Neural progenitor cell (in vitro differentiated cells): ENCODE measurements at regions not wholly inside any gene's neighbourhood (a gene's known extent, or its start where the extent isn't known, plus 50 kb on each side); places are given as distances from the start of the nearest gene placed in this dataset.

Experiments used
- DNase-seq: peaks from one replicate; pipeline ENCODE4 v3.0.0-alpha.2; 2016; ENCODE audit warnings: low spot score
- H2AFZ ChIP-seq: fragments of 200-600 bp; sonication (generic); replicated peaks from 2 replicates; pipeline ENCODE4 v1.6.1; 2016; ENCODE audit warnings: antibody characterized with exemption
- H3F3A ChIP-seq: fragments of 200-600 bp; sonication (generic); 2 replicates; pipeline ENCODE4 v1.6.1; 2016; ENCODE audit warnings: antibody characterized with exemption, low read depth
- H3K27ac ChIP-seq: fragments of 200-600 bp; sonication (generic); 2 replicates; pipeline ENCODE4 v1.5.1; 2016; ENCODE audit warnings: mild to moderate bottlenecking
- H3K27me3 ChIP-seq: fragments of 200-600 bp; sonication (generic); 2 replicates; pipeline ENCODE4 v1.6.1; 2016; ENCODE audit warnings: mild to moderate bottlenecking, moderate library complexity
- H3K36me3 ChIP-seq: fragments of 200-600 bp; sonication (generic); 2 replicates; pipeline ENCODE4 v1.5.1; 2016
- H3K4me1 ChIP-seq: fragments of 200-600 bp; sonication (generic); 2 replicates; pipeline ENCODE4 v1.6.1; 2016; ENCODE audit warnings: mixed run types
- H3K4me2 ChIP-seq: fragments of 200-600 bp; sonication (generic); 2 replicates; pipeline ENCODE4 v1.6.1; 2016
- H3K4me3 ChIP-seq: fragments of 200-600 bp; sonication (generic); 2 replicates; pipeline ENCODE4 v1.5.1; 2016
- H3K79me2 ChIP-seq: fragments of 200-600 bp; sonication (generic); 2 replicates; pipeline ENCODE4 v1.6.1; 2016; ENCODE audit warnings: low read depth
- H3K9ac ChIP-seq: fragments of 200-600 bp; sonication (generic); 2 replicates; pipeline ENCODE4 v1.6.1; 2016
- H3K9me3 ChIP-seq: fragments of 200-600 bp; sonication (generic); 2 replicates; pipeline ENCODE4 v1.5.1; 2016; ENCODE audit warnings: low read depth
- H4K20me1 ChIP-seq: fragments of 200-600 bp; sonication (generic); 2 replicates; pipeline ENCODE4 v1.6.1; 2016; ENCODE audit warnings: low read depth
- H3K27ac Mint-ChIP-seq: 3 replicates; pipeline ENCODE4 v1.8.0; 2021; ENCODE audit warnings: mixed read lengths
- H3K27me3 Mint-ChIP-seq: 2 replicates; pipeline ENCODE4 v1.8.0; 2022; ENCODE audit warnings: low read depth, mild to moderate bottlenecking, inconsistent platforms, moderate library complexity, mixed read lengths; ENCODE audit not compliant: insufficient read depth
- H3K36me3 Mint-ChIP-seq: 3 replicates; pipeline ENCODE4 v1.8.0; 2021; ENCODE audit warnings: mixed read lengths
- H3K4me1 Mint-ChIP-seq: 3 replicates; pipeline ENCODE4 v1.8.0; 2021; ENCODE audit warnings: mixed read lengths
- H3K4me3 Mint-ChIP-seq: 3 replicates; pipeline ENCODE4 v1.8.0; 2021; ENCODE audit warnings: mild to moderate bottlenecking, moderate library complexity, mixed read lengths
- H3K9me3 Mint-ChIP-seq: 3 replicates; pipeline ENCODE4 v1.8.0; 2020; ENCODE audit warnings: mixed read lengths
- CTCF ChIP-seq: fragments of 200-600 bp; sonication (generic); IDR thresholded peaks from 2 replicates; pipeline ENCODE4 v1.5.1; 2017; ENCODE audit warnings: antibody characterized with exemption, mild to moderate bottlenecking
- EZH2 ChIP-seq: fragments of 200-600 bp; sonication (generic); IDR thresholded peaks from 2 replicates; pipeline ENCODE4 v1.6.1; 2017; ENCODE audit warnings: antibody characterized with exemption, mild to moderate bottlenecking, moderate library complexity
- EZH2phosphoT487 ChIP-seq: fragments of 200-600 bp; sonication (generic); IDR thresholded peaks from 2 replicates; pipeline ENCODE4 v1.6.1; 2017; ENCODE audit warnings: antibody characterized with exemption

- Mint-ChIP-seq H3K36me3 (no peaks in the 10 kb centered on the region), H3K4me1 (no peaks in the 10 kb centered on the region), H3K9me3 (no peaks in the 10 kb centered on the region), H3K4me3 (no peak overlapping the region), H3K27me3 (peaks cover 3% of the 10 kb centered on the region), H3K27ac (no peak overlapping the region)
- H3F3A ChIP-seq, result no peaks in the 10 kb centered on the region
- no peak for DNase-seq
- no peaks in the 10 kb centered on the region for H3K27me3 ChIP-seq
- H3K27ac ChIP-seq, result no peak overlapping the region
- peaks cover 9% of the 10 kb centered on the region for H3K4me1 ChIP-seq
- no peaks in the 10 kb centered on the region for H3K79me2 ChIP-seq
- no peak overlapping the region for H3K4me3 ChIP-seq
- H3K9me3 ChIP-seq, result no peaks in the 10 kb centered on the region
- H3K9ac ChIP-seq, result no peak overlapping the region
- H3K36me3 ChIP-seq, result no peaks in the 10 kb centered on the region
- H4K20me1 ChIP-seq, result no peaks in the 10 kb centered on the region
- no peak overlapping the region for H3K4me2 ChIP-seq
- no peak overlapping the region for H2AFZ ChIP-seq
- no peak for TF ChIP-seq EZH2
- no peak for TF ChIP-seq CTCF
- TF ChIP-seq EZH2phosphoT487, result no peak
Measured at GRCh38 chr7:16026253-16027020, 340.0 kb upstream of the MEOX2 start.

GRCh38 chr7:16025696-16026095 lies 339.2 kb upstream of the MEOX2 start:
- H3K9me3 Mint-ChIP-seq, result no peaks in the 10 kb centered on the region
- Histone ChIP-seq H3K27me3 (no peaks in the 10 kb centered on the region), H3K36me3 (no peaks in the 10 kb centered on the region), H3K79me2 (no peaks in the 10 kb centered on the region), H3K9me3 (no peaks in the 10 kb centered on the region), H4K20me1 (no peaks in the 10 kb centered on the region), H3K4me3 (no peak overlapping the region), H3K27ac (no peak overlapping the region), H3K9ac (no peak overlapping the region), H3K4me2 (no peak overlapping the region), H2AFZ (no peak overlapping the region), H3K4me1 (peaks cover 9% of the 10 kb centered on the region), H3F3A (no peaks in the 10 kb centered on the region)
- H3K27me3 Mint-ChIP-seq, result peaks cover 3% of the 10 kb centered on the region
- no peak for DNase-seq
- H3K36me3 Mint-ChIP-seq, result no peaks in the 10 kb centered on the region
- no peak for TF ChIP-seq EZH2
- no peak for TF ChIP-seq EZH2phosphoT487
- no peak for TF ChIP-seq CTCF
- H3K27ac Mint-ChIP-seq, result no peak overlapping the region
- H3K4me3 Mint-ChIP-seq, result no peak overlapping the region
- H3K4me1 Mint-ChIP-seq, result no peaks in the 10 kb centered on the region

GRCh38 chr7:16023503-16023902 lies 337.0 kb upstream of the MEOX2 start:
- H3K4me2 ChIP-seq, result no peak overlapping the region
- no peaks in the 10 kb centered on the region for H3K9me3 ChIP-seq
- H3K4me1 ChIP-seq, result peaks cover 9% of the 10 kb centered on the region
- H3F3A ChIP-seq, result no peaks in the 10 kb centered on the region
- no peak overlapping the region for H3K27ac ChIP-seq
- H3K36me3 ChIP-seq, result no peaks in the 10 kb centered on the region
- H3K9ac ChIP-seq, result no peak overlapping the region
- no peaks in the 10 kb centered on the region for H3K79me2 ChIP-seq
- H3K27ac Mint-ChIP-seq, result no peak overlapping the region
- no peak overlapping the region for H3K4me3 Mint-ChIP-seq
- peaks cover 3% of the 10 kb centered on the region for H3K27me3 Mint-ChIP-seq
- H2AFZ ChIP-seq, result no peak overlapping the region
- no peak for DNase-seq
- H3K27me3 ChIP-seq, result no peaks in the 10 kb centered on the region
- H3K4me1 Mint-ChIP-seq, result no peaks in the 10 kb centered on the region
- H4K20me1 ChIP-seq, result no peaks in the 10 kb centered on the region
- no peaks in the 10 kb centered on the region for H3K9me3 Mint-ChIP-seq
- TF ChIP-seq CTCF (no peak), EZH2 (no peak), EZH2phosphoT487 (no peak)
- H3K36me3 Mint-ChIP-seq, result no peaks in the 10 kb centered on the region
- no peak overlapping the region for H3K4me3 ChIP-seq
